Lung (tissue), 11 donors: ENCODE measurements at regions not wholly inside any gene's neighbourhood (a gene's known extent, or its start where the extent isn't known, plus 50 kb on each side); places are given as distances from the start of the nearest gene placed in this dataset.

Experiments used
- ATAC-seq: fragments of 200-7000 bp; cut with Tn5 transposase; one replicate; pipeline ENCODE4 v1.9.1; 2020; ENCODE audit warnings: moderate number of reproducible peaks; ENCODE audit not compliant: insufficient read depth, low FRiP score
- DNase-seq, 3 donors: peaks; one replicate each; pipeline ENCODE4 v3.0.0-alpha.2; 2013 to 2017
- H3K27ac ChIP-seq, 2 donors: one replicate each; pipeline ENCODE4 v1.5.1; 2013; ENCODE audit warnings: mild to moderate bottlenecking in 2 of 2, moderate library complexity in 2 of 2, control low read depth in 1 of 2, inconsistent platforms in 1 of 2, low read depth in 1 of 2, low read length in 1 of 2
- H3K27me3 ChIP-seq, 3 donors: one replicate each; pipeline ENCODE4 v1.5.1; 2013; ENCODE audit warnings: low read length in 2 of 3; ENCODE audit not compliant: control insufficient read depth in 3 of 3, insufficient read depth in 3 of 3
- H3K36me3 ChIP-seq, 4 donors: one replicate each; pipeline ENCODE4 v1.5.1; 2013; ENCODE audit warnings: low read length in 4 of 4, mild to moderate bottlenecking in 1 of 4, moderate library complexity in 1 of 4; ENCODE audit not compliant: control insufficient read depth in 4 of 4, insufficient read depth in 4 of 4
- H3K4me1 ChIP-seq, 5 donors: one replicate each; pipeline ENCODE4 v1.5.1; 2013; ENCODE audit warnings: low read length in 5 of 5, mild to moderate bottlenecking in 2 of 5, moderate library complexity in 1 of 5; ENCODE audit not compliant: control insufficient read depth in 5 of 5, insufficient read depth in 5 of 5
- H3K4me3 ChIP-seq: one replicate; pipeline ENCODE4 v1.5.1; 2013; ENCODE audit warnings: mild to moderate bottlenecking, control low read depth, moderate library complexity
- H3K9ac ChIP-seq, 2 donors: one replicate each; pipeline ENCODE4 v1.5.1; 2013; ENCODE audit warnings: low read length in 2 of 2, control low read depth in 1 of 2; ENCODE audit not compliant: insufficient read depth in 1 of 2
- H3K9me3 ChIP-seq, 4 donors: one replicate each; pipeline ENCODE4 v1.5.1; 2013; ENCODE audit warnings: low read length in 3 of 4, mild to moderate bottlenecking in 1 of 4, moderate library complexity in 1 of 4; ENCODE audit not compliant: control insufficient read depth in 4 of 4, insufficient read depth in 3 of 4
- CTCF ChIP-seq: IDR thresholded peaks from 2 replicates; pipeline ENCODE4 v1.5.1; 2012; ENCODE audit warnings: mild to moderate bottlenecking; ENCODE audit errors: control extremely low read depth, extremely low read depth
- WGBS, 2 donors: extraction: QIAGEN DNeasy Blood & Tissue Kit; methylation state at CpG; one replicate each; pipeline ENCODE4 v1.1.7; 2013; 5-methylcytosine and 5-hydroxymethylcytosine counted together
- donor health status: control.
- donor health status: control.
- donor health status: Bipolar disorder and iron deficiency.
- donor health status: healthy.
- donor health status: DM: yes; HTN: yes; CAD: no.

GRCh38 chr14:34348592-34348991 is 113.4 kb downstream of the SPTSSA start:
- no peak for ATAC-seq
- no peak for DNase-seq
- 88 to 94% methylated on average over 6 of the region's 6 CpGs for WGBS, 2 donors
- H3K9ac ChIP-seq: no peak overlapping the region
- H3K36me3 ChIP-seq: no peaks in the 10 kb centered on the region
- H3K27ac ChIP-seq: no peak overlapping the region
- no peak overlapping the region for H3K4me3 ChIP-seq
- TF ChIP-seq CTCF: no peak
- peaks cover 0 to 7% (median 2%) of the 10 kb centered on the region in 4 donors for H3K9me3 ChIP-seq
- H3K27me3 ChIP-seq: no peaks in the 10 kb centered on the region
- H3K4me1 ChIP-seq: no peaks in the 10 kb centered on the region

- ATAC-seq: no peak
- no peak for TF ChIP-seq CTCF
- Histone ChIP-seq H3K4me3 (no peak overlapping the region), H3K36me3 (no peaks in the 10 kb centered on the region), H3K4me1 (no peaks in the 10 kb centered on the region), H3K9me3 (peaks cover 0 to 7% (median 2%) of the 10 kb centered on the region in 4 donors), H3K27me3 (no peaks in the 10 kb centered on the region), H3K9ac (no peak overlapping the region), H3K27ac (no peak overlapping the region)
- DNase-seq: no peak
- 86 to 95% methylated on average over 2 of the region's 2 CpGs for WGBS, 2 donors
Measured at GRCh38 chr14:34347683-34348082, 114.4 kb downstream of the SPTSSA start.

- no peaks in the 10 kb centered on the region for H3K27me3 ChIP-seq
- H3K4me1 ChIP-seq: no peaks in the 10 kb centered on the region
- no peak for DNase-seq
- no peak for TF ChIP-seq CTCF
- no peak overlapping the region for H3K27ac ChIP-seq
- H3K4me3 ChIP-seq: no peak overlapping the region
- H3K36me3 ChIP-seq: no peaks in the 10 kb centered on the region
- no peak for ATAC-seq
- WGBS, 2 donors: 93 to 98% methylated on average over 26 of the region's 26 CpGs
- no peak overlapping the region for H3K9ac ChIP-seq
- peaks cover 0 to 7% (median 2%) of the 10 kb centered on the region in 4 donors for H3K9me3 ChIP-seq
Measured at GRCh38 chr14:34345718-34346465, 116.1 kb downstream of the SPTSSA start.

GRCh38 chr14:34344318-34344717 is 117.7 kb downstream of the SPTSSA start:
- no peaks in the 10 kb centered on the region for H3K36me3 ChIP-seq
- H3K4me3 ChIP-seq: no peak overlapping the region
- no peaks in the 10 kb centered on the region for H3K4me1 ChIP-seq
- H3K9ac ChIP-seq: no peak overlapping the region
- H3K27ac ChIP-seq: no peak overlapping the region
- H3K27me3 ChIP-seq: no peaks in the 10 kb centered on the region
- no peak for TF ChIP-seq CTCF
- ATAC-seq (no peak), DNase-seq (no peak)
- 92 to 93% methylated on average over 5 of the region's 5 CpGs for WGBS, 2 donors
- peaks cover 0 to 7% (median 2%) of the 10 kb centered on the region in 4 donors for H3K9me3 ChIP-seq
